ENCODE measurements at regions not wholly inside any gene's neighbourhood (a gene's known extent, or its start where the extent isn't known, plus 50 kb on each side); places are given as distances from the start of the nearest gene placed in this dataset.

DNA sequence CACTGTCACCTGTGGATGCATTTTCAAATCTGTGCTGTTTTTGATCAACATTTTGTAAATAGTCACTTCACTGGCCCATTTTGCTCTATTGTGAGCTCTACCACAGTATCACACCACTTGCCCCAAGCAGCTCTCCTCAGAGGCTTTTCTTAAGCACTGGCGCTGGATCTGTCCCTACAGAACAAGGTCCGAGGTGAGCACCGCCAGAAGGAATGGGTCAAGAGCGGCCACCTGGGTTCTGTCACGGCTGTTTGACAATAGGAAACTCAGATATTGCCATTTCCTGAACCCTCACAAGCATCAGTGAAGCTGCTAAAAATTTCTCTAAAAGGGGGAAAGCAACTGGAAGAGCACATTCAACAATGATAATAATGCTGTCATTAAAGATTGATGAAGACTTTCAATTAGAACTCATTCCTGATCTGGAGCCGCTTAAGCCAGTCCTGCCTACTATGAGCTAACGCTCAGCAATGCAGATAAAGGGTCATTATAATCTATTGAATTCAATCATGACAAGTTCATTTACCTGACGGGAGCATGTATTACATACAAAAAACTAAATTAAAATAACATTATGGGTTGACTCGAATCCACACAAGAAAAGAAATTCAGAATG lies 514.0 kb downstream of the GALR1 start:
- 28 to 33% methylated on average over 9 of the region's 9 CpGs for WGBS, 2 experiments (ENCODE audit: low coverage in 1 of 2, low lambda C conversion rate in 2 of 2, missing lambda C conversion rate in 2 of 2)
- no peak for DNase-seq

DNA sequence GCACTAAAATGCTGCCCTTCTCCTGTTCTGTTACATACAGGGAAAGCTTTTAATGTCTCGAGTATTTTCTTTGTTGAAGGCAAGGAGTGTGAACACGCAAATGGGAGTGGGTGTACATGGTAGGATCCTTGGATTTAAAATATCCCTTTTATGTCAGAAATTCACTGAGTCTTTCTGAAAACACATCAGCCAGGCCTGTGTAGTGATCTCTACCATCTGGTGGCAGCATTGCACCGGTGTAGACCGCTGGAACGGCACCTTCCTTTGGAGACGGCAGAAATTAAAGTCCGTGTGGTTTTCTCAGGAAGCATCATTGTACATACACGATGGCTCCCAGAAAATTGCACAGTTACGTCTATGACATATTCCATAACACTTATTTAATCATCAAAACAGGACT lies 515.8 kb downstream of the GALR1 start:
- no peaks in the 10 kb centered on the region for H3K9me2 ChIP-seq (ENCODE audit: insufficient read depth)
- no peaks in the 10 kb centered on the region for H3K9me3 ChIP-seq (ENCODE audit: low read depth)
- no peaks in the 10 kb centered on the region for H3K36me3 ChIP-seq (ENCODE audit: low read depth)
- no peaks in the 10 kb centered on the region for H3F3A ChIP-seq (ENCODE audit: insufficient read depth)
- no peak overlapping the region for H3K27ac ChIP-seq
- H3K4me3 ChIP-seq = no peak overlapping the region
- no peaks in the 10 kb centered on the region for H3K79me2 ChIP-seq (ENCODE audit: insufficient read depth)
- H3K4me1 ChIP-seq (ENCODE audit: insufficient read depth) = no peaks in the 10 kb centered on the region
- H3K9ac ChIP-seq = no peak overlapping the region
- H3K27me3 ChIP-seq (replicated peaks; ENCODE audit: insufficient read depth) = no peaks in the 10 kb centered on the region
- no peak overlapping the region for H3K4me2 ChIP-seq (ENCODE audit: unreplicated experiment)
- WGBS, 2 experiments (ENCODE audit: low coverage in 1 of 2, low lambda C conversion rate in 2 of 2, missing lambda C conversion rate in 2 of 2) = 15 to 20% methylated on average over 9 of the region's 9 CpGs
- in situ Hi-C loops (cut with MboI) = no loop called here
- H2AFZ ChIP-seq = no peak overlapping the region
- DNase-seq = peak; percentile 1
- no peak for TF ChIP-seq EZH2 (IDR thresholded peaks at IDR 0.05; ENCODE audit: insufficient read depth, poor library complexity, severe bottlenecking)
- TF ChIP-seq EZH2phosphoT487 (IDR thresholded peaks at IDR 0.05; ENCODE audit: insufficient read depth, low read depth) = no peak
- H4K20me1 ChIP-seq (ENCODE audit: insufficient read depth) = no peaks in the 10 kb centered on the region

More for the DNA sequence above, 514.0 kb downstream of the GALR1 start:
- no peak overlapping the region for H3K9ac ChIP-seq
- H3K9me2 ChIP-seq (ENCODE audit: insufficient read depth) = no peaks in the 10 kb centered on the region
- no peaks in the 10 kb centered on the region for H3F3A ChIP-seq (ENCODE audit: insufficient read depth)
- no peaks in the 10 kb centered on the region for H3K27me3 ChIP-seq (replicated peaks; ENCODE audit: insufficient read depth)
- no peak overlapping the region for H3K4me3 ChIP-seq
- in situ Hi-C loops (cut with MboI) = no loop called here
- H4K20me1 ChIP-seq (ENCODE audit: insufficient read depth) = no peaks in the 10 kb centered on the region
- TF ChIP-seq EZH2phosphoT487 (IDR thresholded peaks at IDR 0.05; ENCODE audit: insufficient read depth, low read depth) (no peak), EZH2 (IDR thresholded peaks at IDR 0.05; ENCODE audit: insufficient read depth, poor library complexity, severe bottlenecking) (no peak)
- no peak overlapping the region for H2AFZ ChIP-seq
- H3K9me3 ChIP-seq (ENCODE audit: low read depth) = no peaks in the 10 kb centered on the region
- no peaks in the 10 kb centered on the region for H3K79me2 ChIP-seq (ENCODE audit: insufficient read depth)
- no peak overlapping the region for H3K27ac ChIP-seq
- no peak overlapping the region for H3K4me2 ChIP-seq (ENCODE audit: unreplicated experiment)
- H3K36me3 ChIP-seq (ENCODE audit: low read depth) = no peaks in the 10 kb centered on the region
- no peaks in the 10 kb centered on the region for H3K4me1 ChIP-seq (ENCODE audit: insufficient read depth)

DNA sequence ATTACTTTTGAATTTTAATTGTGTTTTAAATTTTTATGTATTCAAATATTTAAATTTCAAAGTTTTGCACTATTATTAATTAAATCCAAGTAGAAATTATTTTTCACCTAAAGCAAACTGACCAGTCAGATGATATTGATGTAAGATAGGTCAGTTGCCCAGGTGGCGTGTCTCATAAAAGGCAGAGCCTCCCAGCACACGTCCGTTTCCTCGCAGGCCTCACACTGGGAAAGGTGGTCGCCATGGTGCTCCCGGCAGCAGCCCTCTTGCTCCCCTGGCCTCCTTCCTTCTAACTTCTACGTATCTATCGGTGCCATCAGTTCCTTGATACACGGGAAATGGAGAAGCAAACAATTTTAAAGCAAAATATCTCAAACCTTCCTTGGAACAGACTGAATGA lies 516.8 kb downstream of the GALR1 start:
- H3K4me3 ChIP-seq = no peak overlapping the region
- no peak overlapping the region for H3K9ac ChIP-seq
- in situ Hi-C loops (cut with MboI) = no loop called here
- H2AFZ ChIP-seq = no peak overlapping the region
- no peaks in the 10 kb centered on the region for H4K20me1 ChIP-seq (ENCODE audit: insufficient read depth)
- H3K9me2 ChIP-seq (ENCODE audit: insufficient read depth) = no peaks in the 10 kb centered on the region
- no peaks in the 10 kb centered on the region for H3K9me3 ChIP-seq (ENCODE audit: low read depth)
- no peaks in the 10 kb centered on the region for H3K79me2 ChIP-seq (ENCODE audit: insufficient read depth)
- H3F3A ChIP-seq (ENCODE audit: insufficient read depth) = no peaks in the 10 kb centered on the region
- TF ChIP-seq EZH2 (IDR thresholded peaks at IDR 0.05; ENCODE audit: insufficient read depth, poor library complexity, severe bottlenecking) = no peak
- TF ChIP-seq EZH2phosphoT487 (IDR thresholded peaks at IDR 0.05; ENCODE audit: insufficient read depth, low read depth) = no peak
- DNase-seq = no peak
- WGBS, 2 experiments (ENCODE audit: low coverage in 1 of 2, low lambda C conversion rate in 2 of 2, missing lambda C conversion rate in 2 of 2) = 33 to 37% methylated on average over 9 of the region's 9 CpGs
- H3K27ac ChIP-seq = no peak overlapping the region
- no peaks in the 10 kb centered on the region for H3K36me3 ChIP-seq (ENCODE audit: low read depth)
- no peak overlapping the region for H3K4me2 ChIP-seq (ENCODE audit: unreplicated experiment)
- no peaks in the 10 kb centered on the region for H3K27me3 ChIP-seq (replicated peaks; ENCODE audit: insufficient read depth)
- no peaks in the 10 kb centered on the region for H3K4me1 ChIP-seq (ENCODE audit: insufficient read depth)

DNA sequence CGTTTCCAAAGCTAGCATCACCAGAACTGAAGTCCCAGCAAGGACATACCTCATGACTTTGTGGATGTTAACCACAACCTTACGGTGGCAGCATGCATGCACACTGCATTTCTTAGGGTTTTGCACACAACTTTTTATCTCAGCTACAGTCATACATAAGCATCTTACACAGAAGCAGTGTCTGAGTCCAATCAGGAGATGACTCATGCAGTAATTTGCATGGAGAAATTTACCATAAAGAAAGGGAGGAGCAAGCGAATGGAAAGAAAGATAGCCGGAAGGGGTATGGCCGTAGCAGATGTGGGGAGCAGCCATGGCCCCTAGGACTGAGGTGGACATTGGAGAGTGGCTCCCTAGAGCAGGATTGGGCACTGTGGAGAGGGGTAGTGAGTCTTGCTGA lies 522.5 kb downstream of the GALR1 start:
- no peaks in the 10 kb centered on the region for H3K4me1 ChIP-seq (ENCODE audit: insufficient read depth)
- 53 to 60% methylated on average over 5 of the region's 5 CpGs for WGBS, 2 experiments (ENCODE audit: low coverage in 1 of 2, low lambda C conversion rate in 2 of 2, missing lambda C conversion rate in 2 of 2)
- H3K4me3 ChIP-seq = no peak overlapping the region
- TF ChIP-seq EZH2phosphoT487 (IDR thresholded peaks at IDR 0.05; ENCODE audit: insufficient read depth, low read depth) = no peak
- DNase-seq = no peak
- H3K36me3 ChIP-seq (ENCODE audit: low read depth) = no peaks in the 10 kb centered on the region
- no peaks in the 10 kb centered on the region for H3F3A ChIP-seq (ENCODE audit: insufficient read depth)
- in situ Hi-C loops (cut with MboI) = no loop called here
- no peak overlapping the region for H2AFZ ChIP-seq
- H3K79me2 ChIP-seq (ENCODE audit: insufficient read depth) = no peaks in the 10 kb centered on the region
- H4K20me1 ChIP-seq (ENCODE audit: insufficient read depth) = no peaks in the 10 kb centered on the region
- no peaks in the 10 kb centered on the region for H3K9me3 ChIP-seq (ENCODE audit: low read depth)
- no peak overlapping the region for H3K9ac ChIP-seq
- no peak overlapping the region for H3K27ac ChIP-seq
- no peak overlapping the region for H3K4me2 ChIP-seq (ENCODE audit: unreplicated experiment)
- H3K27me3 ChIP-seq (replicated peaks; ENCODE audit: insufficient read depth) = no peaks in the 10 kb centered on the region
- H3K9me2 ChIP-seq (ENCODE audit: insufficient read depth) = no peaks in the 10 kb centered on the region

DNA sequence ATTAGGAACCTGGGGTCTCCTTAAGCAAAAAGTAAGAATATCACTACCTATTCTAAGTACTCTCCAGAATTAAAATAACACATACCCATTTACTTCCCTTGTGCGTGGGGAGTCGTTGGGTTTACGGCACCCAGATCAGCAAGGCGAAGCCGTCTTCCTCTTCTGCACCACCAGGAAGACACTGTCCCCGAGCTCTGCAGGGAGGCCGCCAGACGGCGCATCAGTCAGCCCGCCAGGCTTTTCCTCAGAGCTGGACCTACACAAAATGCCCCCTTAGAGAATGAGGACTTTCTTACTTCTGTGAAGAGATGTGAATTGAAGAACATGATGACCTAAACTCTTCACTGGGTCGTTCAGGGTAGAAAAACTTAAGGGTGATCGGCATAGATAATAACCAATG lies 526.5 kb downstream of the GALR1 start:
- no peak for TF ChIP-seq EZH2phosphoT487 (IDR thresholded peaks at IDR 0.05; ENCODE audit: insufficient read depth, low read depth)
- no peak for TF ChIP-seq EZH2 (IDR thresholded peaks at IDR 0.05; ENCODE audit: insufficient read depth, poor library complexity, severe bottlenecking)

More for the DNA sequence above, 526.5 kb downstream of the GALR1 start:
- Histone ChIP-seq H3K79me2 (ENCODE audit: insufficient read depth) (no peaks in the 10 kb centered on the region), H3K9me3 (ENCODE audit: low read depth) (no peaks in the 10 kb centered on the region), H4K20me1 (ENCODE audit: insufficient read depth) (no peaks in the 10 kb centered on the region), H3K36me3 (ENCODE audit: low read depth) (no peaks in the 10 kb centered on the region), H3K27me3 (replicated peaks; ENCODE audit: insufficient read depth) (no peaks in the 10 kb centered on the region), H3K27ac (no peak overlapping the region), H3K9ac (no peak overlapping the region), H3K4me2 (ENCODE audit: unreplicated experiment) (no peak overlapping the region), H3F3A (ENCODE audit: insufficient read depth) (no peaks in the 10 kb centered on the region), H3K9me2 (ENCODE audit: insufficient read depth) (no peaks in the 10 kb centered on the region), H3K4me1 (ENCODE audit: insufficient read depth) (no peaks in the 10 kb centered on the region), H3K4me3 (no peak overlapping the region), H2AFZ (no peak overlapping the region)
- in situ Hi-C loops (cut with MboI) = no loop called here
- 36 to 41% methylated on average over 12 of the region's 12 CpGs for WGBS, 2 experiments (ENCODE audit: low coverage in 1 of 2, low lambda C conversion rate in 2 of 2, missing lambda C conversion rate in 2 of 2)
- DNase-seq = no peak
